ENCODE measurements at regions not wholly inside any gene's neighbourhood (a gene's known extent, or its start where the extent isn't known, plus 50 kb on each side); places are given as distances from the start of the nearest gene placed in this dataset.
A peak's percentile ranks its signal among the peaks of the same experiment; 100 is the strongest.

DNA sequence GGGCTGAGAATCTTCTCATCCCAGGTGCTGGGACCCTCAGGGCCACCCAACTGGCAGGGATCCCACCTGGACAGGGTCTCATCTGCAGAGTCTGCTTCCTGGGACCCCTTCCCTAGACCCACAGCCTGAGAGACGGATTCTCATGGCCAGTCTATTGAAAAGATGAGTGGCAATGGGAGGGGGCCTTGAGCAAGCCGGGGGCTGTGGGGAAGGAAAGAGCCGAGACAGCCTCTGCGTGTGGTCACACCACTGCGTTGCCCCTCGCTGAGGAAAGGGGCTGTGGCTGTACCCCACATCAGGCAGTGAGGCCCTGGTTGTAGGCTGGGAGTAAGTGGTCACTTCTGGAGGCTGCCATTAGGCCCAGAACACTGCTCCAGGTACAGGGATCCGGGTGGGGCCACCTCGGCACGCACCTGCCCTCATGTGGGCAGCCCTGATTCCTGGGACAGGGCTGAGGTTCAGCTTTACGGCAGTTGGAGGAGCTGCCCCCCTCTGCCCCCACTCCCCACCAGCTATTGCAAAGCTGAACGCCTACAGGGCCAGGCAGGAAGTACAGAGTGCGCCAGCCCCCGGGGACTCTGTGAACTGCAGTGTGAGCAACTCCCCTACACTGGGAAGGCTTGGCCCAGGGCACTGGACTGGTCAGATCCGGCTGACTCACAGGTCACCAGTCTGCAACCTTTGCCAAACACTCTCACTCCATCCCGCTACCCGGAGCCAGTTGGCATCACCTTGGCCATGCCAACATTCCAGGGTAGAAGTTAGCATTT, 106.9 kb downstream of the RIPK4 start (continued):
- TF ChIP-seq, protein P1, sequence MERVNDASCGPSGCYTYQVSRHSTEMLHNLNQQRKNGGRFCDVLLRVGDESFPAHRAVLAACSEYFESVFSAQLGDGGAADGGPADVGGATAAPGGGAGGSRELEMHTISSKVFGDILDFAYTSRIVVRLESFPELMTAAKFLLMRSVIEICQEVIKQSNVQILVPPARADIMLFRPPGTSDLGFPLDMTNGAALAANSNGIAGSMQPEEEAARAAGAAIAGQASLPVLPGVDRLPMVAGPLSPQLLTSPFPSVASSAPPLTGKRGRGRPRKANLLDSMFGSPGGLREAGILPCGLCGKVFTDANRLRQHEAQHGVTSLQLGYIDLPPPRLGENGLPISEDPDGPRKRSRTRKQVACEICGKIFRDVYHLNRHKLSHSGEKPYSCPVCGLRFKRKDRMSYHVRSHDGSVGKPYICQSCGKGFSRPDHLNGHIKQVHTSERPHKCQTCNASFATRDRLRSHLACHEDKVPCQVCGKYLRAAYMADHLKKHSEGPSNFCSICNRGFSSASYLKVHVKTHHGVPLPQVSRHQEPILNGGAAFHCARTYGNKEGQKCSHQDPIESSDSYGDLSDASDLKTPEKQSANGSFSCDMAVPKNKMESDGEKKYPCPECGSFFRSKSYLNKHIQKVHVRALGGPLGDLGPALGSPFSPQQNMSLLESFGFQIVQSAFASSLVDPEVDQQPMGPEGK (CRISPR knock-in tag; IDR thresholded peaks at IDR 0.05): no peak
- no peak for TF ChIP-seq KAT7 (CRISPR knock-in tag; IDR thresholded peaks at IDR 0.05; ENCODE audit: borderline replicate concordance)
- TF ChIP-seq ZBTB20 (CRISPR knock-in tag; IDR thresholded peaks at IDR 0.05; ENCODE audit: borderline replicate concordance, low read depth): no peak
- no peak for TF ChIP-seq GABPA (IDR thresholded peaks at IDR 0.05; ENCODE audit: low read depth, low read length)
- 0 out of 2 replicates have a peak, but pooled peaks have one; percentile 24 for TF ChIP-seq GABPA (CRISPR knock-in tag; IDR thresholded peaks at IDR 0.05; ENCODE audit: low read depth)
- peak; percentile 36 to 80; a peak in 3 of 4 replicates for TF ChIP-seq NR2F1 (CRISPR knock-in tag; IDR thresholded peaks at IDR 0.05)

DNA sequence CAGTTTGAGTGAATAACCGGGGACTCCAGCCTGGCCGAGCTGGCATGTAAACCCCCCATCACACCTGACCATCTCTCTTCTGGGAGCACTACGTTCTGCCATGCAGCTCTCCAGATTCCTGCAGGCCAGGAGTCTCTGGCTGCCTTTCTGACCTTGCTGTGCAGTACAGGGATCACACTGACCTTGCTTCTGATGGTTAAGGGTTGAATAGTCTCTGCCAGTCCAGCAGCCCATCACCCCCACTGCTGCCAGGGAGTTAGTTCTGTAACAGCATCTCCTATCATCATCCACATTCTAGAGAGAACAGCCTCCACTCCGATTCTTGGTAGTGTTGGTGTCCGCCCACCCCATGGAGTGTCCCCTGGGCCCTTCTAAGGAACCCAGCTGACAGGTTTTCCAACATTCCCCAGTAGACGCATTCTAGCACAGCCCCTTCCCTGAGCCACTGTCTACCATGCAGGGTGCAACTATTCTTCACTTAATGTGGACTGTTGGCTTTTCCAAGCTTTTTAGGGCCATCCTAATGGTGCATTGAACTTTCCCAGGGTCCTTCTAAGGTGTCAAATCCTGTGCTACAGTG, 109.8 kb downstream of the RIPK4 start:
- WGBS (ENCODE audit: low lambda C conversion rate): 27% methylated on average over 6 of the region's 6 CpGs
- ChIA-PET POLR2A (no interaction called here), CTCF (ENCODE audit: low intra/inter-chr PET ratio, low total read pairs) (no interaction called here)
- no peaks in the 10 kb centered on the region for H3K79me2 ChIP-seq (ENCODE audit: insufficient read depth, low read length)
- no peak for ATAC-seq
- H3K27ac ChIP-seq (ENCODE audit: extremely low read length, insufficient read depth, low read length): no peak overlapping the region
- peaks cover 0 to 6% of the 10 kb centered on the region in 2 experiments; a peak in 2 of 5 replicates for H3K27me3 ChIP-seq (ENCODE audit: control insufficient read depth in 1 of 2, insufficient read depth in 2 of 2, low read length in 2 of 2)
- DNase-seq (ENCODE audit: low spot score): no peak
- intact Hi-C loops (cut with micrococcal nuclease; ENCODE audit: unreplicated experiment) (no loop called here), in situ Hi-C loops (cut with HindIII; ENCODE audit: extremely low pct_ligation_motif_present, low pct_unique_long_range_greater_than_20kb) (no loop called here)
- H3K9me3 ChIP-seq (ENCODE audit: low read length): no peaks in the 10 kb centered on the region
- no peak for FAIRE-seq
- no peaks in the 10 kb centered on the region for H3K36me3 ChIP-seq (replicated peaks in 1 of 2; ENCODE audit: control insufficient read depth in 1 of 2, insufficient read depth in 2 of 2, low read length in 2 of 2)
- H3K4me3 ChIP-seq (replicated peaks in 1 of 3; ENCODE audit: insufficient read depth in 1 of 3, low read depth in 2 of 3, low read length in 3 of 3): no peak overlapping the region
- H3K9ac ChIP-seq (ENCODE audit: insufficient read depth, low read depth, low read length): no peak overlapping the region
- no peak overlapping the region for H2AFZ ChIP-seq (ENCODE audit: low read length)
- H4K20me1 ChIP-seq (ENCODE audit: insufficient read depth, low read length): no peaks in the 10 kb centered on the region
- no peaks in the 10 kb centered on the region for H3K4me1 ChIP-seq (ENCODE audit: insufficient read depth, low read length)
- no peak overlapping the region for H3K4me2 ChIP-seq (ENCODE audit: low read depth, low read length)
- BruUV-seq (replicated peaks): no TSS peak
- TF ChIP-seq SATB2 (CRISPR knock-in tag; IDR thresholded peaks at IDR 0.05): no peak
- no peak for TF ChIP-seq POLR2A (IDR thresholded peaks at IDR 0.05; ENCODE audit: insufficient read depth in 1 of 2, low read depth in 2 of 2, low read length in 2 of 2)
- no peak for TF ChIP-seq DMAP1 (CRISPR knock-in tag; IDR thresholded peaks at IDR 0.05)
- TF ChIP-seq REPIN1 (CRISPR knock-in tag; IDR thresholded peaks at IDR 0.05; ENCODE audit: borderline replicate concordance, low read depth): no peak
- no peak for TF ChIP-seq RORA (CRISPR knock-in tag; IDR thresholded peaks at IDR 0.05)
- TF ChIP-seq SOX13 (IDR thresholded peaks at IDR 0.05): no peak
- TF ChIP-seq SOX13 (CRISPR knock-in tag; conservative IDR thresholded peaks at IDR 0.05 in 1 of 2, IDR thresholded peaks at IDR 0.05 in 1 of 2): no peak
- TF ChIP-seq MEF2D (CRISPR knock-in tag; IDR thresholded peaks at IDR 0.05): no peak
- TF ChIP-seq, protein P2, sequence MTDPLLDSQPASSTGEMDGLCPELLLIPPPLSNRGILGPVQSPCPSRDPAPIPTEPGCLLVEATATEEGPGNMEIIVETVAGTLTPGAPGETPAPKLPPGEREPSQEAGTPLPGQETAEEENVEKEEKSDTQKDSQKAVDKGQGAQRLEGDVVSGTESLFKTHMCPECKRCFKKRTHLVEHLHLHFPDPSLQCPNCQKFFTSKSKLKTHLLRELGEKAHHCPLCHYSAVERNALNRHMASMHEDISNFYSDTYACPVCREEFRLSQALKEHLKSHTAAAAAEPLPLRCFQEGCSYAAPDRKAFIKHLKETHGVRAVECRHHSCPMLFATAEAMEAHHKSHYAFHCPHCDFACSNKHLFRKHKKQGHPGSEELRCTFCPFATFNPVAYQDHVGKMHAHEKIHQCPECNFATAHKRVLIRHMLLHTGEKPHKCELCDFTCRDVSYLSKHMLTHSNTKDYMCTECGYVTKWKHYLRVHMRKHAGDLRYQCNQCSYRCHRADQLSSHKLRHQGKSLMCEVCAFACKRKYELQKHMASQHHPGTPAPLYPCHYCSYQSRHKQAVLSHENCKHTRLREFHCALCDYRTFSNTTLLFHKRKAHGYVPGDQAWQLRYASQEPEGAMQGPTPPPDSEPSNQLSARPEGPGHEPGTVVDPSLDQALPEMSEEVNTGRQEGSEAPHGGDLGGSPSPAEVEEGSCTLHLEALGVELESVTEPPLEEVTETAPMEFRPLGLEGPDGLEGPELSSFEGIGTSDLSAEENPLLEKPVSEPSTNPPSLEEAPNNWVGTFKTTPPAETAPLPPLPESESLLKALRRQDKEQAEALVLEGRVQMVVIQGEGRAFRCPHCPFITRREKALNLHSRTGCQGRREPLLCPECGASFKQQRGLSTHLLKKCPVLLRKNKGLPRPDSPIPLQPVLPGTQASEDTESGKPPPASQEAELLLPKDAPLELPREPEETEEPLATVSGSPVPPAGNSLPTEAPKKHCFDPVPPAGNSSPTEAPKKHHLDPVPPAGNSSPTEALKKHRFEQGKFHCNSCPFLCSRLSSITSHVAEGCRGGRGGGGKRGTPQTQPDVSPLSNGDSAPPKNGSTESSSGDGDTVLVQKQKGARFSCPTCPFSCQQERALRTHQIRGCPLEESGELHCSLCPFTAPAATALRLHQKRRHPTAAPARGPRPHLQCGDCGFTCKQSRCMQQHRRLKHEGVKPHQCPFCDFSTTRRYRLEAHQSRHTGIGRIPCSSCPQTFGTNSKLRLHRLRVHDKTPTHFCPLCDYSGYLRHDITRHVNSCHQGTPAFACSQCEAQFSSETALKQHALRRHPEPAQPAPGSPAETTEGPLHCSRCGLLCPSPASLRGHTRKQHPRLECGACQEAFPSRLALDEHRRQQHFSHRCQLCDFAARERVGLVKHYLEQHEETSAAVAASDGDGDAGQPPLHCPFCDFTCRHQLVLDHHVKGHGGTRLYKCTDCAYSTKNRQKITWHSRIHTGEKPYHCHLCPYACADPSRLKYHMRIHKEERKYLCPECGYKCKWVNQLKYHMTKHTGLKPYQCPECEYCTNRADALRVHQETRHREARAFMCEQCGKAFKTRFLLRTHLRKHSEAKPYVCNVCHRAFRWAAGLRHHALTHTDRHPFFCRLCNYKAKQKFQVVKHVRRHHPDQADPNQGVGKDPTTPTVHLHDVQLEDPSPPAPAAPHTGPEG (CRISPR knock-in tag; IDR thresholded peaks at IDR 0.05): no peak
- no peak for TF ChIP-seq SNAI1 (CRISPR knock-in tag; IDR thresholded peaks at IDR 0.05; ENCODE audit: borderline replicate concordance)

Measured in HepG2 (cell line).